ENCODE measurements at regions not wholly inside any gene's neighbourhood (a gene's known extent, or its start where the extent isn't known, plus 50 kb on each side); places are given as distances from the start of the nearest gene placed in this dataset.
"Not testable (repeated sequence)": the region's sequence is repeated elsewhere in the genome, so short reads cannot be mapped to it uniquely, and the experiment has no call there.

DNA sequence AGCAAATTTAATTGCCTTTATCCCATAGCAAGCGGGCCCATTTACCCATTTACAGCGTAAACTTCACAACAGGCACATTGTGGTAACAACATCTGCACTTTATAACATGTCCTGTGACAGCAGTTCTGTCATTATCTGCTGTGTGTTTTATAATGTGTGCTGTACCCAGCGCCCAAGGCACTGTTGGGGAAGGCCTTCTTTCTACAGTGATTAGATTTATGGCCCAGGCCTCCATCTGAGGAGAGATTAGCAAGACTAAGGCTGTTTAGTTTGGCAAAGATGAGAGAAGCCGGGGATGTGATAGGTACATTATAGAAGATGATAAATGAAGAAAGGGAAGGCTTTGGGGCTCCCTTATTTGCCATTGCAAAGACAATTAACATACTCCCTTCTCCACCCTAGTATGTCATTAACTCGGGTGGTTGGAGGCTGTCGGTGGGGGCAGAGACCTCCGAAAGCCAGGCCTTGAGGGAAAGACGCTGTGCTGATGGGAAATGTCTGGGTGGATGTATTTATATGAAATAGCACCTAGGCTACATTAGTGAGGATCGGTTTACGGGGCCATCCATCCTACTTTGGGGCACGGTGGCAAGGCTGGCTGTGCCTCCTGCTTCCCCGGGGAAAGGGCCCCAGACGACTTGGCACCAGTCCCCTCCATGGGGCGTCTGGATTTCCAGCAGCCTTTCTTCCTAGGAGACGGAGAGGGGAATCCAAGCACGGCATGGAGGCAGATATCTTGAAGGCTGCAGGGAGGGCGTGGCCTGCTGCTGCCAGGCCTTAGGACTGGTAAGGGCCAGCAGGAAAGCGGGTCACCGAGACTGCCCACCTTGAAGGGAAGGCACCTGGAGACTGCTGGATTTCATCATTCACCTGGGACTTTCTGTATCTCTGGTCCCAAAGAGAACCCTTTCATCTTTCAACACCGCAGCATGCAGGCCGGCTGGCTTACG is 64.3 kb upstream of the PTCH1 start:
- no peak for DNase-seq (ENCODE audit: low read depth)

DNA sequence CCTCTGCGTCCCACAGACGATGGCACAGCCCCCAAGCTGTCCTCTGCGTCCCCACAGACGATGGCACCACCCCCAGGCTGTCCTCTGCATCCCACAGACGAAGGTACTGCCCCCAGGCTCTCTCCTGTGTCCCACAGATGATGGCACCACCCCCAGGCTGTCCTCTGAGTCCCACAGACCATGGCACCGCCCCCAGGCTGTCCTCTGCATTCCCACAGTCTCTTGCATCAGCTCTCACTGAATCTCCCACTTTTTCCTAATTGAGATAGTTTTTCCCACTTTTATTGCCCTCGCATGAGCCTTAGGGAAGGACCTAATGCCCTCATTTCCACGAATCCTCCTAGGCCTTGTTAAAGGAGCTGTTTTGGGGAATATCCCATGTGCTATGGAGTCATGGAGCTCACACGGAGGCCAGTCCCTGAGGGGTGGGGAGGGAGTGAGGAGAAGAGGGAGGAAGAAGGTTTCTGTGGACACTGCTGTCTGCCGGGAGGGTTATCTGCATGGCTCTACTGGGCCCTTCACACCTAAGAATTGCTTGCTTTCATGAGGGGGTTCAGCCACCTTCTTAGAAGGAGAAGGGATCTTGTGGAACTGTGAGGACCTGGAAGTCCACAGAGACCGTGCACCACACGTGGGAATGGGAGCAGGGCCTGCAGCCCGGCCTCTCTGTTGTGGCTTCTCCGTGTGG is 58.2 kb upstream of the PTCH1 start:
- no peak for DNase-seq (ENCODE audit: low read depth)

DNA sequence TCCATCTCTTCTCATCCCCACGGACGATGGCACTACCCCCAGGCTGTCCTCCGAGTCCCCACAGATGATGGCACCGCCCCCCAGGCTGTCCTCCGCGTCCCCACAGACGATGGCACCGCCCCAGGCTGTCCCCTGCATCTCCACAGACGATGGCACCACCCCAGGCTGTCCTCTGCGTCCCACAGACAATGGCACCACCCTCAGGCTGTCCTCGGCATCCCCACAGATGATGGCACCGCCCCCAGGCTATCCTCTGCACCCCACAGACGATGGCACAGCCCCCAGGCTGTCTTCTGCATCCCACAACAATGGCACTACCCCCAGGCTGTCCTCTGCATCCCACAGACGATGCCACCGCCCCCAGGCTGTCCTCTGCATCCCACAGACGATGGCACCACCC is 57.4 kb upstream of the PTCH1 start:
- DNase-seq (ENCODE audit: low read depth), result no peak

DNA sequence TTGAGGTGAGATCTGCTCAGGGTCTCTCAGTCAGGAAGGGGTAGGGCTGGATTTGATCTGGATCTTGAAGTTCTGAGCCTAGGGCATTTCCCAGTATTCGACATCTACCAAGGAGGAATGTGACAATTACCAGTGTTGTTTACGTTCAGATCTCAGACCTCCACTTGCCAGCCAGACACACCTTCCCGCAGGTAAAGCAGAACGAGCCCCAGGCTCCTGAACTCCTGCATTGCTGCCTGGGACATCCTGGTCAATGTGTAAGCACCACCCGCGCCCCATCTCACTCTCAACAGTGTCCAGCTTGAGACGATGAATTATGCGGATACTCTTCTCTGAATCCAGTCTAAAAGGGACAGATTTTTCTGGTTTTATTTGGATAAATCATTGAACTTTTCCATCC is 56.7 kb upstream of the PTCH1 start:
- DNase-seq (ENCODE audit: low read depth), result no peak

DNA sequence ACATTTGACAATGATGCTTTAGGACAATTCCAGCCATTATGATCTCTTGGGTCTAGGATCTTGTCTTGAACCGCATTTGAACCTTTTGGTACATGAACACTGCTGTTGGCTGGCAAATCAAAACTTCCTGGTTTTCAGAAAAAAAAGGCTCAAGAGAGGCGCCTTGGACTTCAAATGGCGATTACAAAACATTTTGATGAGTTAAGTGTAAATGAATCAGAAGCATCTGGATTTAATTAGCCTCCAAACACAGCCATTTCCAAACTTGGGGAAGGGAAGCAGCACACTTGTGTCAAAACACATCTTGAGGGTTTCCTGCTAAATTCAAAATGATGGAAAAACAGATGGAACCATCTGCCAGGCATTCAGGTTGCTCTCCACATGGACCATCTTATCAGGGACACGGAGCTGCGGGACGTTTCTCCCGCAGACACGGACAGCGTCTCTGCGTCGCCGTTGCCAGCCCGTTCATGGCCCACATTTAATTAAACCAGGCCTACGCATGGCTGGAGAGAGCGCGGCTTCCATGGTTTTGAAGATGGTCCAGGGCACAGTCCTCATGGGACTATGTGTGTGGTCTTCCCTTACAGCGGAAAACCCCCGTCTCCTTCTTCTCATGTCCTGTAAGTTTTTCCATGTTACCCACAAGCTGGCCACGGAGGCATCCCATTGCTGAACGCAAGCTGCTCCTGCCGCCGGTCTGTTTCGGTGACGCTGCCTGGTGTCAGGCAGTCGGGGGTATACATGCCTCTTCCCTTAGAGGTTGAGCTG is 55.8 kb upstream of the PTCH1 start:
- DNase-seq (ENCODE audit: low read depth), result no peak

DNA sequence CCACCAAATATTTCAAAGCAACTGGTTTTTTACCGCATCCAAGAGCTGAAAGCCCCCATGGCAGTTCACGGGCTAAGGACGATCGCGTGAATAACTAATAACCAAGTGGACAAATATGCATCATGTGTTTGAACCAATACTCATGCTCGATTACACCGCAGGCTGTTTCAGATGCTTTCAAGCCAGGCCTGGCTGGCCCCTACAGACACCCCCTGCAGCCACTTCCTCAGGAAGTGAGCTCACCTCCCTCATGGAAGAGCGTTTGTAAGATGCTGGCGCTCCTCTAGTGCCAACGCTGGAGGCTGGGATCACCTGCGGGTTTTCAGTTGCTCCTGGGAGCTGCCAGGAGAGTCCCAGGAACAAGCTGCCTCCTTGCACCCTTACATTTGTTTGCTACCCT is 53.9 kb upstream of the PTCH1 start:
- no peak for DNase-seq (ENCODE audit: low read depth)

DNA sequence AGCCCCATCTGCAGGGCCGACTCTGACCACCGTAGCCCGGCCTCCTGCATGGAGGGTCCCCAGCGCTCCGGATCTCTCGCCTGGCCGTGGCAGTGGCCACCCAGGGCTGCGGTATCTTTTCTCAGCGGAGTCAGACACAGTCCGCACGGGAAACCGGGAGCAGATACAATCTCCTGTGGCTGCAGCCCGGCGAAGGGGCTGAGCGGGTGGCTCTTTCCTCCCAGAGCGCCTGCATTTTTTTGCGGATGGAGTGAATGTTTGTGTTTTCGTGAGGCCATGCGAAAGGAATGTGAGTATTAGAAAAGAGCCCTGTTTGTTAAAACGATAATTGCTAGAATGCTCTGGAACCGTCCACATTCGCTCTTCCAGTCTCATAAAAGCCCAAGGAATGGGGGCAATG is 53.4 kb upstream of the PTCH1 start:
- no peak for DNase-seq (ENCODE audit: low read depth)

DNA sequence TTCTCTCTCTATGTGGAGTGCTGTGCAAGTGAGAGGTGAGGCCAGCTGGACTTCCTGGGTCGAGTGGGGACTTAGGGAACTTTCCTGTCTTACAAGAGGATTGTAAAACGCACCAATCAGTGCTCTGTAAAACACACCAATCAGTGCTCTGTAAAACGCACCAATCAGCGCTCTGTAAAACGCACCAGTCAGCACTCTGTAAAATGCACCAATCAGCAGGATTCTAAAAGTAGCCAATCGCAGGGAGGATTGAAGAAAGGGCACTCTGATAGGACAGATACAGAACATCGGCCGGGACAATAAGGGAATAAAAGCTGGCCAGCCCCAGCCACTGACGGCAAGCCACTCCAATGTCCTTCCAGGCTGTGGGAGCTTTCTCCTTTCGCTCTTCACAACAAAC is 52.0 kb upstream of the PTCH1 start:
- DNase-seq (ENCODE audit: low read depth), result not testable (repeated sequence)

Data from activated T-helper 9 cell treated with anti-CD3 and anti-CD28 coated beads, Interleukin-2, amount 50 U/mL, for 16 hours (primary cell).